ENCODE measurements at regions not wholly inside any gene's neighbourhood (a gene's known extent, or its start where the extent isn't known, plus 50 kb on each side); places are given as distances from the start of the nearest gene placed in this dataset.

- DNase-seq, result no peak
- Mint-ChIP-seq H3K27ac (no peak overlapping the region), H3K4me1 (no peaks in the 10 kb centered on the region), H3K9me3 (no peaks in the 10 kb centered on the region), H3K36me3 (ENCODE audit: low read depth) (no peaks in the 10 kb centered on the region), H3K4me3 (no peak overlapping the region), H3K27me3 (ENCODE audit: low read depth, poor library complexity) (no peaks in the 10 kb centered on the region)
- no peak for TF ChIP-seq CTCF (IDR thresholded peaks at IDR 0.05)
Observed at GRCh38 chr10:50961297-50961696, 75.9 kb upstream of the A1CF start.

DNA sequence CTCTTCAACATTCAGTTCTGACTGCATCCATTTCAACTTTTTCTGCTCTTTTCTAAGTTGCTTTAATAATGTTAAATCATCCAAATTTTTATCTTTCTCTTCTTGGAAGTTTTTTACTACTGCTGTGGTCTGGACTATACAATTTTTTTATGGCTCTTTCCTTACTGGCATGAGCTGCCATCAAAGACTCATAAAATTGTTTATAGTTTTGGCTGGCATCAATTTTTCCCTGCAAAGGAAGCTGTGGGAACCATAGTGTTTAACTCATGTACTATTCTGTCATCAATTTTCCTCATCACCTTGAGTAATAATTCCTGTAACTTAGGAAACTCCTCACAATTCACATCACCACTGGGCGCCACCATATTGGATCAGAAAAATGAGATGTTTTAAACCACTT is 77.6 kb upstream of the A1CF start:
- H3K27me3 Mint-ChIP-seq (ENCODE audit: low read depth, poor library complexity), result peaks cover 3% of the 10 kb centered on the region
- no peak for TF ChIP-seq CTCF (IDR thresholded peaks at IDR 0.05)
- H3K4me3 Mint-ChIP-seq, result no peak overlapping the region
- H3K4me1 Mint-ChIP-seq, result no peaks in the 10 kb centered on the region
- H3K27ac Mint-ChIP-seq, result no peak overlapping the region
- no peak for DNase-seq
- H3K9me3 Mint-ChIP-seq, result no peaks in the 10 kb centered on the region
- H3K36me3 Mint-ChIP-seq (ENCODE audit: low read depth), result no peaks in the 10 kb centered on the region

DNA sequence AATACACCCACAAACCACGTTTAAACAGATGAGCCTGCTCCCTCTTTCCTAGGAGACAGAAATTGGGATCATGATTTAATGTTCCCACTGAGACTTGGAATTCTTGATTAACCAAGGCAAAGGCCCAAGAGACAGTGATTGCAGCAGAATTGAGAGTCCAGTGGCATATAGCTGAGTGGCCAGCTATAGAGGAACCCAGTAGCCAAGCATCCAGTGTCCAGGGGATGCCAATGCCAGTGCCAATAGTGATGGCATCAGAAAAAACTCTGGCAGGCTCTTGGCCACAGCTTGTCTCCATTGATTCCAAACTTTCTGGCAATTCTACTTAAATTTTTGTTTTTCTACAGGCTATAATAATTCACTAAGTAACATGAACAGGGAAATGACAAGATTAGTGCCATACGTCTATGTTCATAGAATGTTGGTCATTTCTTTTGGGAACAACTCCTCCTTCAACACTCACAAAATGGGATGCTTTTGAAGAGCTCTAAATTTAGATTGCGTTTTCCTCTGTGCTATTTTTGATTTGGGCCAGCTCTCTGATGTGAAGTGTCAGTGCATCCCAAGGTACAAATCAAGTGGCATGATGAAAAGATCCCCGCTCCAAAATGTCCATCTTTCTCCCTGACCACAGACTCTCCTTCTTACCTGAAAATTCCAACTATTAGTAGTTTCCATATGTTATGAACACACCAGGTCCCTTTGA is 83.1 kb upstream of the A1CF start:
- H3K36me3 Mint-ChIP-seq (ENCODE audit: low read depth), result no peaks in the 10 kb centered on the region
- DNase-seq, result no peak
- no peak for TF ChIP-seq CTCF (IDR thresholded peaks at IDR 0.05)
- H3K4me1 Mint-ChIP-seq, result no peaks in the 10 kb centered on the region
- H3K27ac Mint-ChIP-seq, result no peak overlapping the region
- H3K27me3 Mint-ChIP-seq (ENCODE audit: low read depth, poor library complexity), result peaks cover 5% of the 10 kb centered on the region
- no peak overlapping the region for H3K4me3 Mint-ChIP-seq
- no peaks in the 10 kb centered on the region for H3K9me3 Mint-ChIP-seq

DNA sequence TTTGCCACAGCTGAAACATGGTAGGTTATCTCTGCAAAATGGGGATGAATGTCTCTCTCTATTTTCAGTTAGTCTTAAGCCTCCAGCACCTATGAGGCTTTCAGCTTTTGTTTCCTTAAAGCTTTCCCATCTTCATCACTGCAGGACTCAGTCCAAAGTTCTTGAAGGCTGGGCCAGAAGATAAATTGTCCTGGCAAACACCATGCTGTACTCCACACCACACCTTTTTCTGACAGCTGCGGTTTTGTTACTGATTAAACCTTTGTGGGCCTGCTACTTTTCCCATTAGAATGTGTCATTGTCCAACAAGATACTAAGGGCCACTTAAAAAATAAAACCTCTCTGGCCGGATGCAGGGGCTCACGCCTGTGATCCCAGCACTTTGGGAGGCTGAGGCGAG is 87.2 kb upstream of the A1CF start:
- no peak for TF ChIP-seq CTCF (IDR thresholded peaks at IDR 0.05)
- H3K27ac Mint-ChIP-seq, result no peak overlapping the region
- no peaks in the 10 kb centered on the region for H3K4me1 Mint-ChIP-seq
- no peaks in the 10 kb centered on the region for H3K9me3 Mint-ChIP-seq
- peaks cover 5% of the 10 kb centered on the region for H3K27me3 Mint-ChIP-seq (ENCODE audit: low read depth, poor library complexity)
- no peak for DNase-seq
- no peaks in the 10 kb centered on the region for H3K36me3 Mint-ChIP-seq (ENCODE audit: low read depth)
- H3K4me3 Mint-ChIP-seq, result no peak overlapping the region

- no peak overlapping the region for H3K4me3 Mint-ChIP-seq
- no peaks in the 10 kb centered on the region for H3K9me3 Mint-ChIP-seq
- peaks cover 5% of the 10 kb centered on the region for H3K4me1 Mint-ChIP-seq
- no peaks in the 10 kb centered on the region for H3K36me3 Mint-ChIP-seq (ENCODE audit: low read depth)
- no peak for TF ChIP-seq CTCF (IDR thresholded peaks at IDR 0.05)
- no peak for DNase-seq
- H3K27me3 Mint-ChIP-seq (ENCODE audit: low read depth, poor library complexity), result no peaks in the 10 kb centered on the region
- H3K27ac Mint-ChIP-seq, result no peak overlapping the region
Observed at GRCh38 chr10:50981385-50981784, 92.9 kb upstream of the PRKG1 start.

DNA sequence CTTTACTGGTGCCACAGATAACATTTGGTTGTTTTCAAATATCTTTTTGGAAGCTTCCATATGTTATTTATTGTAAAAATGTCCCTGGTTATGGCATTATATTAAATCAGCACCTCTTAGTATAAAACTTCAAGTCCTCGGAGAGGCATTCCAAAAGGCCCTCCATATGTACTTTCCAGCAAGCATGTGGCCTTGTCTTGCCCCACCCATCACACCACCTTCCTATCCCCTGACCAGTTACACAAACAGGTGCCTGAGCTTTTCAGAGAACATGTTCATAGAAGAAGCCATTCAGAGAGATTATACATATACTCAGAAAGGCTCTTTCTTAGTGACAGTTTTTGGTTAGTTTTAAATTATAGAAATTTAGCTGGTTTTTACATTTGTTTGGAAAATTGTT is 92.4 kb upstream of the PRKG1 start:
- Mint-ChIP-seq H3K4me1 (peaks cover 5% of the 10 kb centered on the region), H3K27me3 (ENCODE audit: low read depth, poor library complexity) (peaks cover 3% of the 10 kb centered on the region), H3K27ac (no peak overlapping the region), H3K4me3 (no peak overlapping the region), H3K9me3 (no peaks in the 10 kb centered on the region), H3K36me3 (ENCODE audit: low read depth) (no peaks in the 10 kb centered on the region)
- no peak for TF ChIP-seq CTCF (IDR thresholded peaks at IDR 0.05)
- DNase-seq, result no peak

Data from nephron progenitor cell (in vitro differentiated cells).